HL-60/S4 treated with phorbol 12-myristate 13-acetate at 8.2 ng/mL for 4 days and 3 days (cell line): ENCODE measurements at regions not wholly inside any gene's neighbourhood (a gene's known extent, or its start where the extent isn't known, plus 50 kb on each side); places are given as distances from the start of the nearest gene placed in this dataset.
"Not testable (repeated sequence)": the region's sequence is repeated elsewhere in the genome, so short reads cannot be mapped to it uniquely, and the experiment has no call there.

ENCODE experiments used
- in situ Hi-C: fragments of 300-500 bp; cut with MboI; formaldehyde crosslinking; loops from 2 replicates; pipeline ENCODE4 v1.15.0; 2022; ENCODE audit warnings: low sequenced_read_pairs

GRCh38 chr7:17396692-17397091 lies 98.2 kb downstream of the AHR start:
- in situ Hi-C loops, result no loop called here

GRCh38 chr7:17401791-17402627 lies 103.6 kb downstream of the AHR start:
- in situ Hi-C loops, result no loop called here

- in situ Hi-C loops, result no loop called here
Observed at GRCh38 chr7:17402628-17403278, 104.3 kb downstream of the AHR start.

GRCh38 chr7:17404006-17404405 lies 105.6 kb downstream of the AHR start:
- in situ Hi-C loops, result no loop called here

GRCh38 chr7:17405786-17406185 lies 107.3 kb downstream of the AHR start:
- in situ Hi-C loops, result no loop called here

- in situ Hi-C loops, result no loop called here
Observed at GRCh38 chr7:17406738-17407137, 108.3 kb downstream of the AHR start.

- in situ Hi-C loops, result no loop called here
Observed at GRCh38 chr7:17407229-17407628, 108.8 kb downstream of the AHR start.

GRCh38 chr7:17408245-17408903 lies 109.9 kb downstream of the AHR start:
- in situ Hi-C loops, result no loop called here

- in situ Hi-C loops, result no loop called here
Observed at GRCh38 chr7:17408904-17409290, 110.4 kb downstream of the AHR start.

- in situ Hi-C loops, result no loop called here
Observed at GRCh38 chr7:17411922-17412321, 113.5 kb downstream of the AHR start.

- in situ Hi-C loops, result no loop called here
Observed at GRCh38 chr7:17412883-17413282, 114.4 kb downstream of the AHR start.

GRCh38 chr7:17415955-17416354 lies 117.5 kb downstream of the AHR start:
- in situ Hi-C loops, result no loop called here

- in situ Hi-C loops, result not testable (repeated sequence)
Observed at GRCh38 chr7:17420308-17421015, 122.0 kb downstream of the AHR start.

GRCh38 chr7:17421941-17422340 lies 123.5 kb downstream of the AHR start:
- in situ Hi-C loops, result no loop called here

GRCh38 chr7:17422966-17423365 lies 124.5 kb downstream of the AHR start:
- in situ Hi-C loops, result no loop called here

GRCh38 chr7:17427924-17428323 lies 129.5 kb downstream of the AHR start:
- in situ Hi-C loops, result no loop called here

GRCh38 chr7:17429579-17429978 lies 131.1 kb downstream of the AHR start:
- in situ Hi-C loops, result no loop called here

- in situ Hi-C loops, result no loop called here
Observed at GRCh38 chr7:17432793-17433192, 134.3 kb downstream of the AHR start.

GRCh38 chr7:17434191-17434590 lies 135.7 kb downstream of the AHR start:
- in situ Hi-C loops, result no loop called here

GRCh38 chr7:17434841-17435692 lies 136.6 kb downstream of the AHR start:
- in situ Hi-C loops, result no loop called here
